Prostate gland (tissue), 2 donors: ENCODE measurements at regions not wholly inside any gene's neighbourhood (a gene's known extent, or its start where the extent isn't known, plus 50 kb on each side); places are given as distances from the start of the nearest gene placed in this dataset.

Source experiments
- CTCF ChIP-seq, 4 experiments: fragments of 200-600 bp in 2 of 4; fragments of 450-650 bp in 2 of 4; sonication (generic) in 2 of 4; IDR thresholded peaks; 1 replicate in 3 of 4; 2 replicates in 1 of 4; pipeline ENCODE4 v1.5.1; 2016 to 2019; ENCODE audit warnings: antibody characterized with exemption in 4 of 4, mild to moderate bottlenecking in 2 of 4, moderate library complexity in 2 of 4
- POLR2A ChIP-seq: fragments of 450-650 bp; IDR thresholded peaks from one replicate; pipeline ENCODE4 v1.6.1; 2016; ENCODE audit warnings: antibody characterized with exemption, mild to moderate bottlenecking

GRCh38 chr5:162227075-162227474 lies 159.5 kb downstream of the GABRG2 start:
- TF ChIP-seq CTCF (IDR thresholded peaks at IDR 0.05), result no peak
- no peak for TF ChIP-seq POLR2A
